Stomach (tissue), 8 donors: ENCODE measurements at regions not wholly inside any gene's neighbourhood (a gene's known extent, or its start where the extent isn't known, plus 50 kb on each side); places are given as distances from the start of the nearest gene placed in this dataset.

Experiments used
- DNase-seq, 2 donors: peaks; one replicate each; pipeline versions ENCODE4 v3.0.0 to v3.0.0-alpha.2; 2013 to 2019
- H3K27ac ChIP-seq, 5 donors: fragments of 200-600 bp in 4 of 5; sonication (generic) in 4 of 5; one replicate each; pipeline ENCODE4 v1.5.1; 2013 to 2019; ENCODE audit warnings: mild to moderate bottlenecking in 1 of 5, moderate library complexity in 1 of 5
- H3K27me3 ChIP-seq, 3 donors: fragments of 200-600 bp; sonication (generic); one replicate each; pipeline ENCODE4 v1.5.1; 2017 to 2019; ENCODE audit warnings: mixed run types in 1 of 3
- H3K36me3 ChIP-seq, 4 donors: fragments of 200-600 bp; sonication (generic); 1 replicate in 3 of 4; 2 replicates in 1 of 4; pipeline ENCODE4 v1.5.1; 2016 to 2019
- H3K4me1 ChIP-seq, 4 donors: fragments of 200-600 bp; sonication (generic); one replicate each; pipeline ENCODE4 v1.5.1; 2016 to 2019
- H3K4me3 ChIP-seq, 4 donors: fragments of 200-600 bp; sonication (generic) in 3 of 4; one replicate each; pipeline ENCODE4 v1.5.1; 2016 to 2019; ENCODE audit warnings: mild to moderate bottlenecking in 1 of 4
- H3K9me3 ChIP-seq, 4 donors: fragments of 200-600 bp; sonication (generic); one replicate each; pipeline ENCODE4 v1.5.1; 2016 to 2019
- EP300 ChIP-seq: sonication (generic); formaldehyde crosslinking; IDR thresholded peaks from one replicate; pipeline ENCODE4 v1.6.1; 2017; ENCODE audit warnings: antibody characterized with exemption
- POLR2A ChIP-seq, 4 donors: fragments of 450-650 bp; IDR thresholded peaks; one replicate each; pipeline ENCODE4 v1.6.1; 2016; ENCODE audit warnings: antibody characterized with exemption in 4 of 4, control low read depth in 2 of 4, mild to moderate bottlenecking in 1 of 4, moderate library complexity in 1 of 4
- POLR2AphosphoS5 ChIP-seq, 3 donors: sonication (generic); formaldehyde crosslinking; IDR thresholded peaks; one replicate each; pipeline ENCODE4 v1.6.1; 2016; ENCODE audit warnings: antibody characterized with exemption in 3 of 3
- WGBS, 5 donors: extraction: QIAGEN DNeasy Blood & Tissue Kit in 3 of 5; methylation state at CpG; one replicate each; pipeline versions ENCODE4 v1.1.5 to v1.1.7; 2013 to 2018; 5-methylcytosine and 5-hydroxymethylcytosine counted together
- intact Hi-C: fragments of 100-400 bp; cut with DNase I; formaldehyde crosslinking; loops from one replicate; pipeline ENCODE4 v1.15.1; 2023; ENCODE audit warnings: low total_unique reads
- TF ChIP-seq, protein P1 (sequence below), 7 experiments: fragments of 450-650 bp in 4 of 7; fragments of 200-600 bp in 3 of 7; sonication (generic) in 3 of 7; IDR thresholded peaks; one replicate each; pipeline ENCODE4 v1.5.1; 2016 to 2019; ENCODE audit warnings: antibody characterized with exemption in 7 of 7, control low read depth in 2 of 7, mild to moderate bottlenecking in 1 of 7
- donor health status: healthy with polysubstance abuse.
- donor health status: Bipolar disorder and iron deficiency.
- donor health status: healthy.

DNA sequence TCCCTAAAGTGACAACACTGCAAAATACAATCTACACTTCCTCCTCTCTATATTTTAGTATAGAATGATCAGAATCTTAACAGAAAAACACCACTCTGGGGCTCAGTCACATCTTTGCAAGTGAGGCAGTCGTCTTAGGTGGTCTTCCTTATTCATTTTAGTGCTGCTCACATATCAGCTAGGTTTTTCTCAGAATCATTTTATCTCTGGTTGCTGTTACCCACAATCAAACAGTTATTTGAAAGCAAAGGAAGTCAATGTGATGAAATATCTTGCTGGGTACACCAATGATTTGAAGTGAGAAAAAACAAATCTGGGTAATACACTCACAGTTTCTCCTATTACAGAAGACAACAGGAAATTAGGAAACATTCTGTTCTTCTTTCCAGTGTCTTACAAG, 275.2 kb downstream of the DSEL start:
- H3K9me3 ChIP-seq: no peaks in the 10 kb centered on the region
- 38 to 81% (median 64%) methylated on average over 1 of the region's 1 CpG for WGBS, 5 donors
- no peaks in the 10 kb centered on the region for H3K36me3 ChIP-seq
- H3K4me3 ChIP-seq: no peak overlapping the region
- intact Hi-C loops: no loop called here
- no peaks in the 10 kb centered on the region for H3K27me3 ChIP-seq
- no peak for TF ChIP-seq POLR2AphosphoS5 (IDR thresholded peaks at IDR 0.05)
- TF ChIP-seq POLR2A (IDR thresholded peaks at IDR 0.05): no peak
- TF ChIP-seq, protein P1, sequence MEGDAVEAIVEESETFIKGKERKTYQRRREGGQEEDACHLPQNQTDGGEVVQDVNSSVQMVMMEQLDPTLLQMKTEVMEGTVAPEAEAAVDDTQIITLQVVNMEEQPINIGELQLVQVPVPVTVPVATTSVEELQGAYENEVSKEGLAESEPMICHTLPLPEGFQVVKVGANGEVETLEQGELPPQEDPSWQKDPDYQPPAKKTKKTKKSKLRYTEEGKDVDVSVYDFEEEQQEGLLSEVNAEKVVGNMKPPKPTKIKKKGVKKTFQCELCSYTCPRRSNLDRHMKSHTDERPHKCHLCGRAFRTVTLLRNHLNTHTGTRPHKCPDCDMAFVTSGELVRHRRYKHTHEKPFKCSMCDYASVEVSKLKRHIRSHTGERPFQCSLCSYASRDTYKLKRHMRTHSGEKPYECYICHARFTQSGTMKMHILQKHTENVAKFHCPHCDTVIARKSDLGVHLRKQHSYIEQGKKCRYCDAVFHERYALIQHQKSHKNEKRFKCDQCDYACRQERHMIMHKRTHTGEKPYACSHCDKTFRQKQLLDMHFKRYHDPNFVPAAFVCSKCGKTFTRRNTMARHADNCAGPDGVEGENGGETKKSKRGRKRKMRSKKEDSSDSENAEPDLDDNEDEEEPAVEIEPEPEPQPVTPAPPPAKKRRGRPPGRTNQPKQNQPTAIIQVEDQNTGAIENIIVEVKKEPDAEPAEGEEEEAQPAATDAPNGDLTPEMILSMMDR (IDR thresholded peaks at IDR 0.05): no peak
- no peak for TF ChIP-seq EP300
- H3K4me1 ChIP-seq: no peaks in the 10 kb centered on the region
- DNase-seq: no peak
- no peak overlapping the region for H3K27ac ChIP-seq

DNA sequence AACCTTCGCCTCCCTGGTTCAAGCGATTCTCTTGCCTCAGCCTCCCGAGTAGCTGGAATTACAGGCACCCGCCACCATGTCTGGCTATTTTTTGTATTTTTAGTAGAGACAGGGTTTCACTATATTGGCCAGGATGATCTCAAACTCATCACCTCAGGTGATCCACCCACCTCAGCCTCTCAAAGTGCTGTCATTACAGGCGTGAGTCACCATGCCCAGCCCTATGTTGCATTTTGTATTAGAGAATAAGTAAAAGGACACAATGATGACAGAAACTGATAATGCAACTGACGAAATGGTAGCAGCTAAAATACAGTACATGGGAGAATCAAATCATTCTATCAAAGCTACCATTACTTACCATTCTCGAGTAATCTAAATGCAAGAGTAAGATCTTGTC, 276.7 kb downstream of the DSEL start:
- H3K9me3 ChIP-seq: no peaks in the 10 kb centered on the region
- no peak for TF ChIP-seq POLR2A (IDR thresholded peaks at IDR 0.05)
- TF ChIP-seq, protein P1 (IDR thresholded peaks at IDR 0.05): no peak
- TF ChIP-seq POLR2AphosphoS5 (IDR thresholded peaks at IDR 0.05): no peak
- TF ChIP-seq EP300: no peak
- no peak overlapping the region for H3K4me3 ChIP-seq
- no peak overlapping the region for H3K27ac ChIP-seq
- H3K36me3 ChIP-seq: no peaks in the 10 kb centered on the region
- no peaks in the 10 kb centered on the region for H3K4me1 ChIP-seq
- 85 to 90% (median 87%) methylated on average over 7 of the region's 7 CpGs for WGBS, 5 donors
- no peaks in the 10 kb centered on the region for H3K27me3 ChIP-seq
- intact Hi-C loops: no loop called here
- no peak for DNase-seq

DNA sequence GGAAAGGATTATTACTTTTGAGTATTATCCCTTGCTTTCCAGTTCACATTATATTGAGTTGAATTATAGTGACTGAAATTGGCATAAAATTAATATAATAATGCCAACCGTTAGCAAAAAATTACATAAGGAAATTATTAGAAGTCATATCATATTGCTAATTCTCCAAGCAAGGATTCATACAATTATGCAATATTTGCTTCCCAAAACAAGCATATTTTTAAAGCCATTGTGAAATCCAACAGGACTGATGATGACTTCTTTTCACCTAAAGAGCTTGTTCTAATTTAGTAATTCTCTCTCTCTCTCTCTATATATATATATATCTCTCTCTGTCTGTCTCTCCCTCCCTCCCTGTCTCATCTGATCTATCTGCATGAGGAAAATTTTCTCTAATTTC, 283.5 kb downstream of the DSEL start:
- 75 to 91% (median 79%) methylated on average over 1 of the region's 1 CpG for WGBS, 5 donors
- H3K27me3 ChIP-seq: no peaks in the 10 kb centered on the region
- H3K9me3 ChIP-seq: peaks cover 0 to 5% (median 0%) of the 10 kb centered on the region in 4 donors
- TF ChIP-seq POLR2A (IDR thresholded peaks at IDR 0.05): no peak
- TF ChIP-seq EP300: no peak
- TF ChIP-seq POLR2AphosphoS5 (IDR thresholded peaks at IDR 0.05): no peak
- TF ChIP-seq, protein P1 (IDR thresholded peaks at IDR 0.05): no peak
- no peak overlapping the region for H3K27ac ChIP-seq
- no peak overlapping the region for H3K4me3 ChIP-seq
- DNase-seq: no peak
- intact Hi-C loops: no loop called here
- no peaks in the 10 kb centered on the region for H3K36me3 ChIP-seq
- no peaks in the 10 kb centered on the region for H3K4me1 ChIP-seq

DNA sequence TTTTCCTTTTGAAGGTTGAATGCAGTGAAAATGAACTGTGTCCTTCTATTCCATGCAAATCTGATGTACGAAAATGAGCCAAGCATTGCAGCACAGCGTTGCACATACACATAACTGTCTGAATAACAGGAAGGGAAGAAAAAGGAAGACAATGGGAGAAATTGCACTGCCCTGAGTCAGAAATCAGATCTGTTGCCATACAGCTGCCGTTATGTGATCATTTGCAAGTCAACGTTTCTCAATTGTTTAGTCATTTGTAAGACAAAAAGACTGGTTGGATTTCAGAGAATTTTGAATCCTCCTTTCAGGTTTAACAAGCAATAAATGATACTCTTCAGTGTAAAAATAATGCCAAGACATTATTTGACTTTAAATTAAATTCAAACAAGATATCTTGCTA, 284.1 kb downstream of the DSEL start:
- WGBS, 5 donors: 45 to 64% (median 54%) methylated on average over 4 of the region's 4 CpGs

More for the DNA sequence above, 284.1 kb downstream of the DSEL start:
- DNase-seq: no peak
- Histone ChIP-seq H3K4me1 (no peaks in the 10 kb centered on the region), H3K4me3 (no peak overlapping the region), H3K36me3 (no peaks in the 10 kb centered on the region), H3K27me3 (no peaks in the 10 kb centered on the region), H3K27ac (no peak overlapping the region), H3K9me3 (peaks cover 0 to 7% (median 0%) of the 10 kb centered on the region in 4 donors)
- no peak for TF ChIP-seq POLR2A (IDR thresholded peaks at IDR 0.05)
- TF ChIP-seq EP300: no peak
- TF ChIP-seq, protein P1 (IDR thresholded peaks at IDR 0.05): no peak
- TF ChIP-seq POLR2AphosphoS5 (IDR thresholded peaks at IDR 0.05): no peak
- intact Hi-C loops: no loop called here
